SU-DHL-6 (cell line): ENCODE measurements at regions not wholly inside any gene's neighbourhood (a gene's known extent, or its start where the extent isn't known, plus 50 kb on each side); places are given as distances from the start of the nearest gene placed in this dataset.

Experiments used
- H2AFZ ChIP-seq: fragments of 200-600 bp; sonication (generic); 2 replicates; pipeline ENCODE4 v1.6.1; 2014; ENCODE audit warnings: low read depth, mild to moderate bottlenecking, moderate library complexity, mixed read lengths, antibody characterized with exemption, low read length; ENCODE audit not compliant: severe bottlenecking
- H3F3A ChIP-seq: fragments of 200-600 bp; shearing (Covaris generic); 2 replicates; pipeline ENCODE4 v1.6.0; 2016; ENCODE audit warnings: antibody characterized with exemption, mild to moderate bottlenecking; ENCODE audit not compliant: insufficient read depth
- H3K27ac ChIP-seq: fragments of 200-600 bp; sonication (generic); 2 replicates; pipeline ENCODE4 v1.5.1; 2016; ENCODE audit warnings: low read depth, mild to moderate bottlenecking, low read length, moderate library complexity, mixed read lengths
- H3K27me3 ChIP-seq: fragments of 200-600 bp; sonication (generic), shearing (Covaris generic); 2 replicates; pipeline ENCODE4 v1.6.0; 2014; ENCODE audit warnings: mild to moderate bottlenecking, low read length
- H3K36me3 ChIP-seq: fragments of 200-600 bp; sonication (generic); 2 replicates; pipeline ENCODE4 v1.6.1; 2014; ENCODE audit warnings: mild to moderate bottlenecking, low read length, mixed read lengths
- H3K4me2 ChIP-seq: fragments of 300-600, 200-600 bp; shearing (Covaris generic), sonication (generic); 2 replicates; pipeline ENCODE4 v1.6.0; 2014; ENCODE audit warnings: low read length, low read depth, mild to moderate bottlenecking; ENCODE audit not compliant: poor library complexity, severe bottlenecking
- H3K4me3 ChIP-seq: fragments of 200-600 bp; sonication (generic); 2 replicates; pipeline ENCODE4 v1.5.1; 2014; ENCODE audit warnings: antibody characterized with exemption, low read length, mild to moderate bottlenecking, mixed read lengths; ENCODE audit not compliant: insufficient read depth, poor library complexity, severe bottlenecking
- H3K79me2 ChIP-seq: fragments of 200-600 bp; sonication (generic); 2 replicates; pipeline ENCODE4 v1.6.1; 2014; ENCODE audit warnings: mild to moderate bottlenecking, low read length, moderate library complexity; ENCODE audit not compliant: insufficient read depth
- H3K9ac ChIP-seq: fragments of 200-600 bp; sonication (generic); 2 replicates; pipeline ENCODE4 v1.7.0; 2014; ENCODE audit warnings: mild to moderate bottlenecking, low read length
- H3K9me2 ChIP-seq: fragments of 200-600 bp; sonication (generic); replicated peaks from 2 replicates; pipeline ENCODE4 v1.6.1; 2014; ENCODE audit warnings: low read length; ENCODE audit not compliant: insufficient read depth
- H3K9me3 ChIP-seq: fragments of 200-600 bp; sonication (generic); 2 replicates; pipeline ENCODE4 v1.6.1; 2014; ENCODE audit warnings: low read length, mixed read lengths; ENCODE audit not compliant: insufficient read depth
- H4K20me1 ChIP-seq: fragments of 200-600 bp; sonication (generic); 2 replicates; pipeline ENCODE4 v1.6.1; 2014; ENCODE audit warnings: low read depth, mild to moderate bottlenecking, antibody characterized with exemption, low read length, moderate library complexity, mixed read lengths
- CTCF ChIP-seq: fragments of 200-600 bp; sonication (generic); IDR thresholded peaks from one replicate; pipeline ENCODE4 v1.5.1; 2017; ENCODE audit warnings: antibody characterized with exemption, mild to moderate bottlenecking, low read length, moderate library complexity; ENCODE audit not compliant: insufficient read depth, poor library complexity, severe bottlenecking
- EZH2phosphoT487 ChIP-seq: fragments of 200-600 bp; sonication (generic), shearing (Covaris generic); conservative IDR thresholded peaks from 2 replicates; pipeline ENCODE4 v1.6.1; 2018; ENCODE audit warnings: mild to moderate bottlenecking, antibody characterized with exemption, low read length, moderate library complexity, mixed read lengths

- H3F3A ChIP-seq: no peaks in the 10 kb centered on the region
- H3K9me3 ChIP-seq: no peaks in the 10 kb centered on the region
- no peaks in the 10 kb centered on the region for H3K27me3 ChIP-seq
- H3K27ac ChIP-seq: no peak overlapping the region
- no peaks in the 10 kb centered on the region for H3K36me3 ChIP-seq
- no peaks in the 10 kb centered on the region for H3K79me2 ChIP-seq
- H3K9me2 ChIP-seq: no peaks in the 10 kb centered on the region
- H4K20me1 ChIP-seq: no peaks in the 10 kb centered on the region
- H2AFZ ChIP-seq: no peak overlapping the region
- no peak overlapping the region for H3K9ac ChIP-seq
- TF ChIP-seq CTCF: no peak
- TF ChIP-seq EZH2phosphoT487: no peak
- H3K4me3 ChIP-seq: no peak overlapping the region
- no peak overlapping the region for H3K4me2 ChIP-seq
These were observed 856.2 kb downstream of the BCL11B start for GRCh38 chr14:98415766-98416165.

DNA sequence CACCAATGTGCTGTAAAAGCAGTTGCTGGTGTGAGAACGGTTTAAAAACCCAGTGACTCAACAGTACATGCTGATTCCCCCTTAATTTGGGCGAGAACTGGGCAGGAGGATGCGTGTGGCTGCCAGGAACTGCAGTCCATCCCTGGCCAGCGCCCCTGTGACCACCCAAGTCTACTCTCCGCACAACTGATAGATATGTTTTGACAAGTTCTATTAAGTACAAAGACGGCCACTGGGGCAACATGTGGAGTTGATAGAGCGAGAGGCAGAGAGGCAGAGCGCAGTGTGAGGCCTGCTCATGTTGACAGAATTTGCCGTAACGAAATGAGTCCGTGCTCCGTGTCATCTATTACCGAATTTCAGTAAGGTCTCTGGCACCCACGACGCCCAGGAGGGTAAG is 855.0 kb downstream of the BCL11B start:
- H4K20me1 ChIP-seq: no peaks in the 10 kb centered on the region

GRCh38 chr14:98428483-98428994 is 843.5 kb downstream of the BCL11B start:
- TF ChIP-seq CTCF (no peak), EZH2phosphoT487 (no peak)
- no peak overlapping the region for H3K4me3 ChIP-seq
- H3K36me3 ChIP-seq: no peaks in the 10 kb centered on the region
- H3F3A ChIP-seq: no peaks in the 10 kb centered on the region
- H3K27ac ChIP-seq: no peak overlapping the region
- no peaks in the 10 kb centered on the region for H3K9me3 ChIP-seq
- no peaks in the 10 kb centered on the region for H4K20me1 ChIP-seq
- no peaks in the 10 kb centered on the region for H3K79me2 ChIP-seq
- no peak overlapping the region for H2AFZ ChIP-seq
- no peaks in the 10 kb centered on the region for H3K27me3 ChIP-seq
- no peak overlapping the region for H3K9ac ChIP-seq
- no peaks in the 10 kb centered on the region for H3K9me2 ChIP-seq
- H3K4me2 ChIP-seq: no peak overlapping the region

More for the DNA sequence above, 855.0 kb downstream of the BCL11B start:
- no peak overlapping the region for H3K27ac ChIP-seq
- no peaks in the 10 kb centered on the region for H3K79me2 ChIP-seq
- H3F3A ChIP-seq: no peaks in the 10 kb centered on the region
- H3K4me2 ChIP-seq: no peak overlapping the region
- H3K9ac ChIP-seq: no peak overlapping the region
- H3K9me2 ChIP-seq: no peaks in the 10 kb centered on the region
- H3K4me3 ChIP-seq: no peak overlapping the region
- H3K9me3 ChIP-seq: no peaks in the 10 kb centered on the region
- TF ChIP-seq CTCF (no peak), EZH2phosphoT487 (no peak)
- H3K27me3 ChIP-seq: no peaks in the 10 kb centered on the region
- no peaks in the 10 kb centered on the region for H3K36me3 ChIP-seq
- H2AFZ ChIP-seq: no peak overlapping the region

- Histone ChIP-seq H4K20me1 (no peaks in the 10 kb centered on the region), H2AFZ (no peak overlapping the region), H3K27ac (no peak overlapping the region), H3K9me2 (no peaks in the 10 kb centered on the region), H3K4me3 (no peak overlapping the region), H3F3A (no peaks in the 10 kb centered on the region), H3K36me3 (no peaks in the 10 kb centered on the region), H3K79me2 (no peaks in the 10 kb centered on the region), H3K9me3 (no peaks in the 10 kb centered on the region), H3K9ac (no peak overlapping the region), H3K4me2 (no peak overlapping the region), H3K27me3 (no peaks in the 10 kb centered on the region)
- no peak for TF ChIP-seq CTCF
- TF ChIP-seq EZH2phosphoT487: no peak
These were observed 838.6 kb downstream of the BCL11B start for GRCh38 chr14:98433436-98433835.
